Spleen (tissue), 11 donors: ENCODE measurements at regions not wholly inside any gene's neighbourhood (a gene's known extent, or its start where the extent isn't known, plus 50 kb on each side); places are given as distances from the start of the nearest gene placed in this dataset.

Source experiments
- DNase-seq: peaks from one replicate; pipeline ENCODE4 v3.0.0-alpha.2; 2020
- H3K27ac ChIP-seq, 8 donors: fragments of 200-600 bp; sonication (generic) in 7 of 8; 1 replicate in 4 of 8; 2 replicates in 4 of 8; pipeline versions ENCODE4 v1.5.0 to v1.8.0; 2016 to 2021; ENCODE audit warnings: inconsistent platforms in 4 of 8, mild to moderate bottlenecking in 4 of 8, moderate library complexity in 1 of 8
- H3K27me3 ChIP-seq, 7 donors: fragments of 200-600 bp; sonication (generic) in 6 of 7; replicated peaks in 1 of 7; 1 replicate in 4 of 7; 2 replicates in 3 of 7; pipeline versions ENCODE4 v1.5.0 to v1.8.0; 2016 to 2021; ENCODE audit warnings: inconsistent platforms in 3 of 7, mild to moderate bottlenecking in 1 of 7
- H3K36me3 ChIP-seq, 6 donors: fragments of 200-600 bp; sonication (generic) in 5 of 6; 1 replicate in 4 of 6; 2 replicates in 2 of 6; pipeline versions ENCODE4 v1.5.0 to v1.8.0; 2016 to 2021; ENCODE audit warnings: inconsistent platforms in 2 of 6
- H3K4me1 ChIP-seq, 6 donors: fragments of 200-600 bp; sonication (generic) in 5 of 6; 1 replicate in 3 of 6; 2 replicates in 3 of 6; pipeline versions ENCODE4 v1.5.0 to v1.8.0; 2016 to 2021; ENCODE audit warnings: inconsistent platforms in 3 of 6
- H3K4me3 ChIP-seq, 8 donors: fragments of 200-600 bp; sonication (generic) in 7 of 8; 1 replicate in 4 of 8; 2 replicates in 4 of 8; pipeline versions ENCODE4 v1.5.0 to v1.8.0; 2016 to 2021; ENCODE audit warnings: inconsistent platforms in 4 of 8, mild to moderate bottlenecking in 4 of 8, moderate library complexity in 2 of 8
- H3K9me3 ChIP-seq, 8 donors: fragments of 200-600 bp; sonication (generic) in 7 of 8; 1 replicate in 4 of 8; 2 replicates in 4 of 8; pipeline versions ENCODE4 v1.5.0 to v1.8.0; 2016 to 2021; ENCODE audit warnings: inconsistent platforms in 4 of 8
- CTCF ChIP-seq, 11 experiments: fragments of 200-600 bp in 7 of 11; fragments of 450-650 bp in 4 of 11; sonication (generic) in 4 of 11; IDR thresholded peaks in 8 of 11; conservative IDR thresholded peaks in 3 of 11; 1 replicate in 7 of 11; 2 replicates in 4 of 11; pipeline versions ENCODE4 v1.4.0 to v1.8.0; 2016 to 2021; ENCODE audit warnings: antibody characterized with exemption in 11 of 11, inconsistent platforms in 4 of 11, mild to moderate bottlenecking in 1 of 11
- POLR2A ChIP-seq, 3 donors: fragments of 450-650 bp; IDR thresholded peaks; one replicate each; pipeline ENCODE4 v1.5.1; 2017; ENCODE audit warnings: antibody characterized with exemption in 3 of 3, mild to moderate bottlenecking in 1 of 3
- POLR2AphosphoS5 ChIP-seq, 3 donors: sonication (generic); formaldehyde crosslinking; IDR thresholded peaks; one replicate each; pipeline ENCODE4 v1.5.1; 2017; ENCODE audit warnings: antibody characterized with exemption in 3 of 3
- WGBS, 5 donors: extraction: QIAGEN DNeasy Blood & Tissue Kit in 3 of 5; methylation state at CpG; one replicate each; pipeline versions ENCODE4 v1.1.5 to v1.1.7; 2013 to 2018; 5-methylcytosine and 5-hydroxymethylcytosine counted together
- intact Hi-C: fragments of 100-400 bp; cut with DNase I; formaldehyde crosslinking; loops from one replicate; pipeline ENCODE4 v1.15.0; 2023; ENCODE audit warnings: low total_unique reads
- donor health status: healthy with polysubstance abuse.
- donor health status: DM: no; HTN: no; CAD: no; lungs with moderate emphysema.
- donor health status: DM: no; HTN: no; CAD: no.
- donor health status: Bipolar disorder and iron deficiency.
- donor health status: healthy.
- donor health status: DM: no; HTN: no; CAD: no.
- donor health status: DM: yes; HTN: yes; CAD: no.

GRCh38 chr2:181378491-181378890 is 78.7 kb upstream of the ITGA4 start:
- Histone ChIP-seq H3K4me3 (no peak overlapping the region), H3K9me3 (no peaks in the 10 kb centered on the region), H3K27me3 (no peaks in the 10 kb centered on the region), H3K4me1 (peaks cover 0 to 22% (median 9%) of the 10 kb centered on the region in 6 donors), H3K36me3 (no peaks in the 10 kb centered on the region), H3K27ac (no peak overlapping the region)
- no peak for DNase-seq
- intact Hi-C loops, result no loop called here
- 84 to 96% (median 84%) methylated on average over 5 of the region's 5 CpGs for WGBS, 5 donors
- TF ChIP-seq POLR2AphosphoS5 (IDR thresholded peaks at IDR 0.05) (no peak), POLR2A (IDR thresholded peaks at IDR 0.05) (no peak), CTCF (IDR thresholded peaks at IDR 0.05 in 8 of 11, conservative IDR thresholded peaks at IDR 0.05 in 3 of 11) (no peak)

GRCh38 chr2:181380581-181380980 is 76.6 kb upstream of the ITGA4 start:
- WGBS, 5 donors, result 76 to 82% (median 77%) methylated on average over 3 of the region's 3 CpGs
- intact Hi-C loops, result no loop called here

GRCh38 chr2:181384923-181385322 is 72.3 kb upstream of the ITGA4 start:
- Histone ChIP-seq H3K27ac (no peak overlapping the region), H3K4me1 (no peaks in the 10 kb centered on the region), H3K9me3 (peaks cover 0 to 14% (median 6%) of the 10 kb centered on the region in 8 donors), H3K4me3 (no peak overlapping the region), H3K27me3 (no peaks in the 10 kb centered on the region), H3K36me3 (no peaks in the 10 kb centered on the region)
- intact Hi-C loops, result no loop called here
- TF ChIP-seq POLR2AphosphoS5 (IDR thresholded peaks at IDR 0.05), result no peak
- no peak for TF ChIP-seq CTCF (IDR thresholded peaks at IDR 0.05 in 8 of 11, conservative IDR thresholded peaks at IDR 0.05 in 3 of 11)
- no peak for DNase-seq
- 92 to 97% (median 96%) methylated on average over 2 of the region's 2 CpGs for WGBS, 5 donors

More at GRCh38 chr2:181380581-181380980, 76.6 kb upstream of the ITGA4 start:
- no peak for DNase-seq
- no peaks in the 10 kb centered on the region for H3K36me3 ChIP-seq
- peaks cover 0 to 14% (median 4%) of the 10 kb centered on the region in 8 donors for H3K9me3 ChIP-seq
- H3K4me3 ChIP-seq, result no peak overlapping the region
- peaks cover 0 to 8% (median 0%) of the 10 kb centered on the region in 6 donors for H3K4me1 ChIP-seq
- H3K27me3 ChIP-seq, result no peaks in the 10 kb centered on the region
- no peak for TF ChIP-seq POLR2AphosphoS5 (IDR thresholded peaks at IDR 0.05)
- no peak for TF ChIP-seq CTCF (IDR thresholded peaks at IDR 0.05 in 8 of 11, conservative IDR thresholded peaks at IDR 0.05 in 3 of 11)
- no peak for TF ChIP-seq POLR2A (IDR thresholded peaks at IDR 0.05)
- no peak overlapping the region for H3K27ac ChIP-seq

GRCh38 chr2:181389524-181389923 is 67.7 kb upstream of the ITGA4 start:
- intact Hi-C loops, result no loop called here
- Histone ChIP-seq H3K27ac (no peak overlapping the region), H3K9me3 (peaks cover 0 to 12% (median 4%) of the 10 kb centered on the region in 8 donors), H3K27me3 (no peaks in the 10 kb centered on the region), H3K4me1 (peaks cover 0 to 18% (median 11%) of the 10 kb centered on the region in 6 donors), H3K4me3 (no peak overlapping the region), H3K36me3 (no peaks in the 10 kb centered on the region)
- 78 to 86% (median 82%) methylated on average over 3 of the region's 3 CpGs for WGBS, 5 donors
- no peak for DNase-seq
- no peak for TF ChIP-seq POLR2AphosphoS5 (IDR thresholded peaks at IDR 0.05)
- TF ChIP-seq POLR2A (IDR thresholded peaks at IDR 0.05), result no peak
- TF ChIP-seq CTCF (IDR thresholded peaks at IDR 0.05 in 8 of 11, conservative IDR thresholded peaks at IDR 0.05 in 3 of 11), result no peak
